GM12878 (cell line): ENCODE measurements at regions not wholly inside any gene's neighbourhood (a gene's known extent, or its start where the extent isn't known, plus 50 kb on each side); places are given as distances from the start of the nearest gene placed in this dataset.

ENCODE experiments used
- ATAC-seq: fragments of 200-7000 bp; cut with Tn5 transposase; 3 replicates; pipeline ENCODE4 v1.9.1; 2020; ENCODE audit warnings: mild to moderate bottlenecking, moderate library complexity
- BruUV-seq: library from RNA; stranded (reverse); fragments of 400-500 nt; replicated peaks from 2 replicates; lab custom pipeline; 2021; lab: Mats Ljungman, UMichigan
- CTCF ChIA-PET: fragments of 300-600 bp; sonication (Branson Sonifier 250); formaldehyde crosslinking; extraction: SDS; loops from one replicate; lab custom pipeline; 2021; ENCODE audit warnings: inconsistent platforms; lab: Yijun Ruan, JAX
- POLR2A ChIA-PET: fragments of 350-600 bp; formaldehyde crosslinking; extraction: SDS; loops from one replicate; lab custom pipeline; 2021; ENCODE audit warnings: inconsistent platforms; lab: Charles Lee
- RAD21 ChIA-PET: fragments of 300-600 bp; sonication (Branson Sonifier 250); formaldehyde crosslinking; loops from one replicate; lab custom pipeline; 2023; ENCODE audit warnings: antibody characterized with exemption; ENCODE audit not compliant: unreplicated experiment; lab: Charles Lee
- SMC1A ChIA-PET: fragments of 300-600 bp; sonication (Branson Sonifier 250); formaldehyde crosslinking; loops from one replicate; lab custom pipeline; 2023; ENCODE audit not compliant: unreplicated experiment, uncharacterized antibody; lab: Charles Lee
- DNase-seq: peaks from one replicate; pipeline ENCODE4 v3.0.0-alpha.2; 2011; ENCODE audit warnings: low read depth, low spot score
- FAIRE-seq: peaks from 3 replicates; lab custom pipeline; 2011; peaks lifted over from hg19 to GRCh38; lab: Jason Lieb, UNC
- H2AFZ ChIP-seq: 2 replicates; pipeline ENCODE4 v1.6.0; 2011; ENCODE audit warnings: low read depth, low read length, control low read depth; ENCODE audit not compliant: control insufficient read depth
- H3K27ac ChIP-seq: 2 replicates; pipeline ENCODE4 v1.5.1; 2011; ENCODE audit warnings: control low read depth; ENCODE audit not compliant: control insufficient read depth, insufficient read depth
- H3K27me3 ChIP-seq, 2 experiments: replicated peaks in 1 of 2; 2 replicates each; pipeline versions ENCODE4 v1.6.0 to v1.6.1; 2011; ENCODE audit warnings: low read length in 1 of 2; ENCODE audit not compliant: control insufficient read depth in 2 of 2, insufficient read depth in 2 of 2
- H3K36me3 ChIP-seq, 2 experiments: 2 replicates each; pipeline ENCODE4 v1.5.1; 2011; ENCODE audit warnings: low read length in 1 of 2; ENCODE audit not compliant: control insufficient read depth in 2 of 2, insufficient read depth in 2 of 2
- H3K4me1 ChIP-seq: 2 replicates; pipeline ENCODE4 v1.6.1; 2011; ENCODE audit warnings: mild to moderate bottlenecking, low read length, moderate library complexity, mixed read lengths; ENCODE audit not compliant: control insufficient read depth, insufficient read depth
- H3K4me2 ChIP-seq: 2 replicates; pipeline ENCODE4 v1.6.0; 2011; ENCODE audit warnings: control low read depth; ENCODE audit not compliant: control insufficient read depth, insufficient read depth
- H3K4me3 ChIP-seq: fragments of 200-600 bp; sonication (generic); 2 replicates; pipeline ENCODE4 v1.5.1; 2016
- H3K79me2 ChIP-seq: 2 replicates; pipeline ENCODE4 v1.6.0; 2011; ENCODE audit warnings: low read length; ENCODE audit not compliant: control insufficient read depth, insufficient read depth
- H3K9ac ChIP-seq: 2 replicates; pipeline ENCODE4 v1.8.0; 2011; ENCODE audit warnings: low read length, control low read depth, mixed read lengths; ENCODE audit not compliant: control insufficient read depth, insufficient read depth
- H3K9me3 ChIP-seq: replicated peaks from 3 replicates; pipeline ENCODE4 v1.5.1; 2011; ENCODE audit warnings: mild to moderate bottlenecking, low read length; ENCODE audit not compliant: control insufficient read depth, insufficient read depth
- H4K20me1 ChIP-seq: 2 replicates; pipeline ENCODE4 v1.6.0; 2011; ENCODE audit not compliant: control insufficient read depth, insufficient read depth
- PAX5 ChIP-seq: IDR thresholded peaks from 2 replicates; pipeline ENCODE4 v1.6.1; 2011; ENCODE audit warnings: low read depth, low read length, borderline replicate concordance
- POLR2AphosphoS2 ChIP-seq: IDR thresholded peaks from 2 replicates; pipeline ENCODE4 v1.6.1; 2011; ENCODE audit warnings: low read depth, mild to moderate bottlenecking, low read length, improper control_type of control experiment, moderate library complexity
- RAD21 ChIP-seq: IDR thresholded peaks from 2 replicates; pipeline ENCODE4 v1.6.1; 2011; ENCODE audit warnings: mild to moderate bottlenecking, low read depth, low read length, moderate library complexity; ENCODE audit not compliant: insufficient read depth
- SUZ12 ChIP-seq: fragments of 200-600 bp; sonication (generic); IDR thresholded peaks from one replicate; pipeline ENCODE4 v1.6.1; 2018; ENCODE audit warnings: antibody characterized with exemption, mild to moderate bottlenecking; ENCODE audit not compliant: unreplicated experiment
- in situ Hi-C: fragments of 300-500 bp; cut with MboI; formaldehyde crosslinking; loops from 9 replicates; pipeline ENCODE4 v1.14.3; 2018; ENCODE audit warnings: mixed read lengths
- intact Hi-C: fragments of 100-400 bp; cut with micrococcal nuclease; formaldehyde crosslinking; loops from one replicate; pipeline ENCODE4 v1.14.2; 2022; ENCODE audit not compliant: unreplicated experiment
- TF ChIP-seq, protein P1 (sequence below): fragments of 450-650 bp; IDR thresholded peaks from 2 replicates; pipeline ENCODE4 v1.6.1; 2016; ENCODE audit warnings: mild to moderate bottlenecking
- TF ChIP-seq, protein P2 (sequence below): fragments of 450-650 bp; IDR thresholded peaks from 2 replicates; pipeline ENCODE4 v1.6.1; 2018; ENCODE audit warnings: borderline replicate concordance, mild to moderate bottlenecking; ENCODE audit not compliant: partially characterized antibody

DNA sequence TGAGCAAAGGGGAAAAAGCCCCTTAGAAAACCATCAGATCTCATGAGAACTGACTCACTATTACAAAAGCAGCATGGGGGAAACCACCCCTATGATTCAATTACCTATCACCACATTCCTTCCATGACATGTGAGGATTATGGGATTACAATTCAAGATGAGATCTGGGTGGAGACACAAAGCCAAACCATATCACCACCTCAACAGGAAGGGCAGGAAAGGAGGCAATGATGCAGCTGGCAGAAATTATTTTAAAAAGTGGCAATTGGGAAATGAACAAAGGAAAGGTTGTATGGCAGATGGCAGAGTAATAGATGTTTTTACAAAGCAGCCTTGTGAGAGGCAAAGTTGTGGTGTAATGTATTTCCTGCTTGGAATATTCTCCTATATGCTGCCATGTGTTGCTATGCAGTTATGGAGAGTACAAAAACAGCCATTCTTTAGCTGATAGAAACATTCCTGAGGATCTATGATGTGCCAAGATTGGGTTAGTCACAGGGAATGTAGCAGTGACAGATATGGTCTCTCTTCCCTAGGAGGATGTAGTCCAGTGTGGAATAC lies 138.8 kb downstream of the SMC2 start:
- Histone ChIP-seq H3K36me3 (no peaks in the 10 kb centered on the region), H3K27me3 (no peaks in the 10 kb centered on the region), H4K20me1 (no peaks in the 10 kb centered on the region), H3K4me3 (no peak overlapping the region), H3K4me2 (no peak overlapping the region), H2AFZ (no peak overlapping the region), H3K79me2 (no peaks in the 10 kb centered on the region), H3K9me3 (no peaks in the 10 kb centered on the region), H3K27ac (no peak overlapping the region), H3K4me1 (no peaks in the 10 kb centered on the region), H3K9ac (no peak overlapping the region)
- no TSS peak for BruUV-seq
- DNase-seq (no peak), FAIRE-seq (no peak), ATAC-seq (no peak)
- intact Hi-C loops (no loop called here), in situ Hi-C loops (no loop called here)
- TF ChIP-seq, protein P1, sequence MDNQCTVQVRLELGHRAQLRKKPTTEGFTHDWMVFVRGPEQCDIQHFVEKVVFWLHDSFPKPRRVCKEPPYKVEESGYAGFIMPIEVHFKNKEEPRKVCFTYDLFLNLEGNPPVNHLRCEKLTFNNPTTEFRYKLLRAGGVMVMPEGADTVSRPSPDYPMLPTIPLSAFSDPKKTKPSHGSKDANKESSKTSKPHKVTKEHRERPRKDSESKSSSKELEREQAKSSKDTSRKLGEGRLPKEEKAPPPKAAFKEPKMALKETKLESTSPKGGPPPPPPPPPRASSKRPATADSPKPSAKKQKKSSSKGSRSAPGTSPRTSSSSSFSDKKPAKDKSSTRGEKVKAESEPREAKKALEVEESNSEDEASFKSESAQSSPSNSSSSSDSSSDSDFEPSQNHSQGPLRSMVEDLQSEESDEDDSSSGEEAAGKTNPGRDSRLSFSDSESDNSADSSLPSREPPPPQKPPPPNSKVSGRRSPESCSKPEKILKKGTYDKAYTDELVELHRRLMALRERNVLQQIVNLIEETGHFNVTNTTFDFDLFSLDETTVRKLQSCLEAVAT: no peak
- TF ChIP-seq SUZ12 (no peak), POLR2AphosphoS2 (no peak), RAD21 (no peak), PAX5 (no peak)
- TF ChIP-seq, protein P2, sequence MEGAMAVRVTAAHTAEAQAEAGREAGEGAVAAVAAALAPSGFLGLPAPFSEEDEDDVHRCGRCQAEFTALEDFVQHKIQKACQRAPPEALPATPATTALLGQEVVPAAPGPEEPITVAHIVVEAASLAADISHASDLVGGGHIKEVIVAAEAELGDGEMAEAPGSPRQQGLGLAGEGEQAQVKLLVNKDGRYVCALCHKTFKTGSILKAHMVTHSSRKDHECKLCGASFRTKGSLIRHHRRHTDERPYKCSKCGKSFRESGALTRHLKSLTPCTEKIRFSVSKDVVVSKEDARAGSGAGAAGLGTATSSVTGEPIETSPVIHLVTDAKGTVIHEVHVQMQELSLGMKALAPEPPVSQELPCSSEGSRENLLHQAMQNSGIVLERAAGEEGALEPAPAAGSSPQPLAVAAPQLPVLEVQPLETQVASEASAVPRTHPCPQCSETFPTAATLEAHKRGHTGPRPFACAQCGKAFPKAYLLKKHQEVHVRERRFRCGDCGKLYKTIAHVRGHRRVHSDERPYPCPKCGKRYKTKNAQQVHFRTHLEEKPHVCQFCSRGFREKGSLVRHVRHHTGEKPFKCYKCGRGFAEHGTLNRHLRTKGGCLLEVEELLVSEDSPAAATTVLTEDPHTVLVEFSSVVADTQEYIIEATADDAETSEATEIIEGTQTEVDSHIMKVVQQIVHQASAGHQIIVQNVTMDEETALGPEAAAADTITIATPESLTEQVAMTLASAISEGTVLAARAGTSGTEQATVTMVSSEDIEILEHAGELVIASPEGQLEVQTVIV: no peak
- ChIA-PET CTCF (no interaction called here), SMC1A (no interaction called here), RAD21 (no interaction called here), POLR2A (no interaction called here)
